Gastroesophageal sphincter (tissue), 4 donors: ENCODE measurements at regions not wholly inside any gene's neighbourhood (a gene's known extent, or its start where the extent isn't known, plus 50 kb on each side); places are given as distances from the start of the nearest gene placed in this dataset.

Source experiments
- ATAC-seq: fragments of 150-250 bp; one replicate; pipeline ENCODE4 v1.9.1; 2016; ENCODE audit warnings: mild to moderate bottlenecking, moderate library complexity
- H3K27ac ChIP-seq, 4 donors: fragments of 200-600 bp; sonication (generic) in 3 of 4; 1 replicate in 3 of 4; 2 replicates in 1 of 4; pipeline ENCODE4 v1.5.1; 2016 to 2019
- H3K27me3 ChIP-seq: fragments of 200-600 bp; sonication (generic); one replicate; pipeline ENCODE4 v1.5.1; 2019
- H3K36me3 ChIP-seq, 2 donors: fragments of 200-600 bp; sonication (generic); one replicate each; pipeline ENCODE4 v1.5.1; 2019; ENCODE audit warnings: control low read depth in 1 of 2
- H3K4me1 ChIP-seq, 3 donors: fragments of 200-600 bp; sonication (generic); 1 replicate in 2 of 3; 2 replicates in 1 of 3; pipeline ENCODE4 v1.5.1; 2016 to 2019; ENCODE audit warnings: control low read depth in 2 of 3
- H3K4me3 ChIP-seq, 2 donors: fragments of 200-600 bp; sonication (generic); one replicate each; pipeline ENCODE4 v1.5.1; 2019; ENCODE audit warnings: mild to moderate bottlenecking in 1 of 2, moderate library complexity in 1 of 2
- H3K9me3 ChIP-seq, 3 donors: fragments of 200-600 bp; sonication (generic); one replicate each; pipeline ENCODE4 v1.5.1; 2017 to 2019; ENCODE audit warnings: control low read depth in 2 of 3
- CTCF ChIP-seq, 4 experiments: fragments of 200-600 bp in 2 of 4; fragments of 450-650 bp in 2 of 4; sonication (generic) in 1 of 4; IDR thresholded peaks; one replicate each; pipeline ENCODE4 v1.5.1; 2017 to 2019; ENCODE audit warnings: antibody characterized with exemption in 4 of 4, mild to moderate bottlenecking in 2 of 4, moderate library complexity in 2 of 4
- EP300 ChIP-seq: sonication (generic); formaldehyde crosslinking; IDR thresholded peaks from one replicate; pipeline ENCODE4 v1.6.1; 2017; ENCODE audit warnings: antibody characterized with exemption, mild to moderate bottlenecking
- POLR2A ChIP-seq, 2 donors: fragments of 450-650 bp; IDR thresholded peaks; one replicate each; pipeline ENCODE4 v1.6.1; 2017; ENCODE audit warnings: antibody characterized with exemption in 2 of 2, mild to moderate bottlenecking in 2 of 2, moderate library complexity in 1 of 2
- POLR2AphosphoS5 ChIP-seq: sonication (generic); formaldehyde crosslinking; IDR thresholded peaks from one replicate; pipeline ENCODE4 v1.6.1; 2017; ENCODE audit warnings: antibody characterized with exemption
- WGBS, 2 donors: methylation state at CpG; one replicate each; pipeline ENCODE4 v1.1.5; 2018; ENCODE audit warnings: low coverage in 1 of 2; 5-methylcytosine and 5-hydroxymethylcytosine counted together

DNA sequence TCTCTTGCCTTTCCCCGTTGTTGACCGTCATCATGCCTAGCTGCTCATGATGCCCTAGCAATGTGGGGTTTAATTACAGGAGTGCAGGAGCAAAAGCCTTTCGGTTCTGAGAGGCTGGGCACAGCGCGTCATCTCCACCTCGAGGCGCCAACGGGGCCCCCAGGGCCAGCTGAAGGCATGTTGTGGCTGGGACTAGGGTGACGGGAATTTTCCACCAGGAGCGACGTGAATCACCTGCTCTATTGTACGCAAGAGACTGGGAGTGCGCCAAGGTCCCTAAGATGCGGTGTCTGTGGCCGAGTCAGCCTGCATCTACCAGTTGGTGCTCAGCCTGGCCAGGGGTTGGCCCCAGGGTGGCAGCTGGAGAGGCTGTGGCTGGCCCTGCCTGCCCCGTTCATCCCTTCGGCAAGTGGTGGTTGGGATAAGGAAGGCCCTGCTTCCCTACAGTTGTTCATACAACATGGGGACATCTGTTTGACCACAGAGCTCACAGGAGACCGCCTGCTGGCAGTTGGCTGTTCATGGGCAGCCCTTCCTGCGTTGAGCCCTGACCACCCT, 1175.6 kb downstream of the BRD1 start:
- Histone ChIP-seq H3K4me1 (no peaks in the 10 kb centered on the region), H3K36me3 (no peaks in the 10 kb centered on the region), H3K4me3 (no peak overlapping the region), H3K9me3 (peaks cover 0 to 10% (median 0%) of the 10 kb centered on the region in 3 donors), H3K27ac (no peak overlapping the region), H3K27me3 (no peaks in the 10 kb centered on the region)
- TF ChIP-seq EP300 = no peak
- TF ChIP-seq POLR2AphosphoS5 = no peak
- TF ChIP-seq POLR2A (IDR thresholded peaks at IDR 0.05) = no peak
- TF ChIP-seq CTCF (IDR thresholded peaks at IDR 0.05) = no peak
- 87 to 88% methylated on average over 3 to 4 of the region's 19 CpGs for WGBS, 2 donors
- no peak for ATAC-seq

GRCh38 chr22:48651036-48651890, 1176.4 kb downstream of the BRD1 start:
- Histone ChIP-seq H3K4me3 (no peak overlapping the region), H3K27me3 (peaks cover 5% of the 10 kb centered on the region), H3K36me3 (no peaks in the 10 kb centered on the region), H3K27ac (no peak overlapping the region), H3K4me1 (no peaks in the 10 kb centered on the region), H3K9me3 (peaks cover 0 to 10% (median 0%) of the 10 kb centered on the region in 3 donors)
- ATAC-seq = no peak
- no peak for TF ChIP-seq POLR2A (IDR thresholded peaks at IDR 0.05)
- no peak for TF ChIP-seq EP300
- TF ChIP-seq CTCF (IDR thresholded peaks at IDR 0.05) = no peak
- no peak for TF ChIP-seq POLR2AphosphoS5
- WGBS, 2 donors = 61 to 80% methylated on average over 2 to 4 of the region's 26 CpGs

- TF ChIP-seq POLR2A (IDR thresholded peaks at IDR 0.05) = no peak
- TF ChIP-seq CTCF (IDR thresholded peaks at IDR 0.05) = no peak
- no peak for TF ChIP-seq POLR2AphosphoS5
- no peak for TF ChIP-seq EP300
- H3K27me3 ChIP-seq = peaks cover 13% of the 10 kb centered on the region
- H3K4me3 ChIP-seq = no peak overlapping the region
- no peaks in the 10 kb centered on the region for H3K36me3 ChIP-seq
- 94 to 98% methylated on average over 6 to 8 of the region's 17 CpGs for WGBS, 2 donors
- peaks cover 0 to 9% (median 0%) of the 10 kb centered on the region in 3 donors for H3K9me3 ChIP-seq
- no peaks in the 10 kb centered on the region for H3K4me1 ChIP-seq
- ATAC-seq = no peak
- no peak overlapping the region for H3K27ac ChIP-seq
Observed at GRCh38 chr22:48650323-48651035, 1177.2 kb downstream of the BRD1 start.

GRCh38 chr22:48649466-48649865, 1178.2 kb downstream of the BRD1 start:
- H3K4me3 ChIP-seq = no peak overlapping the region
- H3K27ac ChIP-seq = no peak overlapping the region
- no peak for TF ChIP-seq POLR2AphosphoS5
- TF ChIP-seq POLR2A (IDR thresholded peaks at IDR 0.05) = no peak
- TF ChIP-seq EP300 = no peak
- TF ChIP-seq CTCF (IDR thresholded peaks at IDR 0.05) = no peak
- no peaks in the 10 kb centered on the region for H3K9me3 ChIP-seq
- ATAC-seq = no peak
- H3K27me3 ChIP-seq = peaks cover 15% of the 10 kb centered on the region
- H3K36me3 ChIP-seq = no peaks in the 10 kb centered on the region
- H3K4me1 ChIP-seq = no peaks in the 10 kb centered on the region
- 83% methylated on average over 3 of the region's 16 CpGs; no CpG with 5 or more reads in 1 of the 2 donors for WGBS, 2 donors
